ENCODE measurements at regions not wholly inside any gene's neighbourhood (a gene's known extent, or its start where the extent isn't known, plus 50 kb on each side); places are given as distances from the start of the nearest gene placed in this dataset.

- no peak for DNase-seq (ENCODE audit: low read depth in 4 of 4, low spot score in 3 of 4)
These were observed 726.6 kb upstream of the FANCL start for GRCh38 chr2:58967736-58968135.

- no peak for DNase-seq (ENCODE audit: low read depth in 4 of 4, low spot score in 3 of 4)
These were observed 724.5 kb upstream of the FANCL start for GRCh38 chr2:58965602-58966001.

GRCh38 chr2:58959996-58960395 lies 718.9 kb upstream of the FANCL start:
- DNase-seq (ENCODE audit: low read depth in 4 of 4, low spot score in 3 of 4): no peak

GRCh38 chr2:58957188-58957840 lies 716.2 kb upstream of the FANCL start:
- DNase-seq (ENCODE audit: low read depth in 4 of 4, low spot score in 3 of 4): no peak

GRCh38 chr2:58954880-58955385 lies 713.8 kb upstream of the FANCL start:
- no peak for DNase-seq (ENCODE audit: low read depth in 4 of 4, low spot score in 3 of 4)

GRCh38 chr2:58951722-58952121 lies 710.6 kb upstream of the FANCL start:
- no peak for DNase-seq (ENCODE audit: low read depth in 4 of 4, low spot score in 3 of 4)

- DNase-seq (ENCODE audit: low read depth in 4 of 4, low spot score in 3 of 4): no peak
These were observed 709.8 kb upstream of the FANCL start for GRCh38 chr2:58950795-58951462.

GRCh38 chr2:58939388-58939787 lies 698.3 kb upstream of the FANCL start:
- no peak for DNase-seq (ENCODE audit: low read depth in 4 of 4, low spot score in 3 of 4)

- DNase-seq (ENCODE audit: low read depth in 4 of 4, low spot score in 3 of 4): no peak
These were observed 697.9 kb upstream of the FANCL start for GRCh38 chr2:58938988-58939387.

GRCh38 chr2:58932801-58933200 lies 691.7 kb upstream of the FANCL start:
- DNase-seq (ENCODE audit: low read depth in 4 of 4, low spot score in 3 of 4): no peak

GRCh38 chr2:58930537-58930936 lies 689.4 kb upstream of the FANCL start:
- DNase-seq (ENCODE audit: low read depth in 4 of 4, low spot score in 3 of 4): no peak

- no peak for DNase-seq (ENCODE audit: low read depth in 4 of 4, low spot score in 3 of 4)
These were observed 687.8 kb upstream of the FANCL start for GRCh38 chr2:58928973-58929372.

GRCh38 chr2:58928391-58928790 lies 687.3 kb upstream of the FANCL start:
- no peak for DNase-seq (ENCODE audit: low read depth in 4 of 4, low spot score in 3 of 4)

- no peak for DNase-seq (ENCODE audit: low read depth in 4 of 4, low spot score in 3 of 4)
These were observed 685.0 kb upstream of the FANCL start for GRCh38 chr2:58926112-58926511.

- no peak for DNase-seq (ENCODE audit: low read depth in 4 of 4, low spot score in 3 of 4)
These were observed 684.6 kb upstream of the FANCL start for GRCh38 chr2:58925676-58926081.

GRCh38 chr2:58923869-58924268 lies 682.7 kb upstream of the FANCL start:
- DNase-seq (ENCODE audit: low read depth in 4 of 4, low spot score in 3 of 4): no peak

GRCh38 chr2:58922245-58922644 lies 681.1 kb upstream of the FANCL start:
- DNase-seq (ENCODE audit: low read depth in 4 of 4, low spot score in 3 of 4): no peak

GRCh38 chr2:58921676-58922075 lies 680.6 kb upstream of the FANCL start:
- DNase-seq (ENCODE audit: low read depth in 4 of 4, low spot score in 3 of 4): no peak

- DNase-seq (ENCODE audit: low read depth in 4 of 4, low spot score in 3 of 4): no peak
These were observed 678.9 kb upstream of the FANCL start for GRCh38 chr2:58920001-58920400.

- DNase-seq (ENCODE audit: low read depth in 4 of 4, low spot score in 3 of 4): no peak
These were observed 678.2 kb upstream of the FANCL start for GRCh38 chr2:58919316-58919715.

- no peak for DNase-seq (ENCODE audit: low read depth in 4 of 4, low spot score in 3 of 4)
These were observed 677.0 kb upstream of the FANCL start for GRCh38 chr2:58918141-58918540.

- no peak for DNase-seq (ENCODE audit: low read depth in 4 of 4, low spot score in 3 of 4)
These were observed 676.5 kb upstream of the FANCL start for GRCh38 chr2:58917596-58917995.

Measured in right renal pelvis (tissue), 4 donors.